OCI-LY7 (cell line): ENCODE measurements at regions not wholly inside any gene's neighbourhood (a gene's known extent, or its start where the extent isn't known, plus 50 kb on each side); places are given as distances from the start of the nearest gene placed in this dataset.

Experiments
- BruUV-seq: library from RNA; stranded (reverse); fragments of 400-500 nt; replicated peaks from 2 replicates; lab custom pipeline; 2021; lab: Mats Ljungman, UMichigan
- CTCF ChIA-PET: fragments of 300-600 bp; sonication (Branson Sonifier 250); formaldehyde crosslinking; loops from one replicate; lab custom pipeline; 2022; ENCODE audit warnings: antibody characterized with exemption; ENCODE audit not compliant: unreplicated experiment; lab: Charles Lee
- POLR2A ChIA-PET: fragments of 300-600 bp; sonication (Branson Sonifier 250); formaldehyde crosslinking; loops from one replicate; lab custom pipeline; 2022; ENCODE audit warnings: antibody characterized with exemption; lab: Charles Lee
- DNase-seq: peaks from one replicate; pipeline ENCODE4 v3.0.0-alpha.2; 2015; ENCODE audit warnings: low spot score
- H2AFZ ChIP-seq: fragments of 200-600 bp; sonication (generic), shearing (Covaris generic); 2 replicates; pipeline ENCODE4 v1.6.1; 2014; ENCODE audit warnings: mild to moderate bottlenecking, antibody characterized with exemption, low read length, moderate library complexity
- H3K27ac ChIP-seq: fragments of 200-600 bp; sonication (generic); 2 replicates; pipeline ENCODE4 v1.5.1; 2014; ENCODE audit warnings: mixed run types, low read depth, mild to moderate bottlenecking, moderate library complexity, low read length, inconsistent platforms; ENCODE audit not compliant: poor library complexity, severe bottlenecking
- H3K36me3 ChIP-seq: fragments of 200-600 bp; sonication (generic); 2 replicates; pipeline ENCODE4 v1.6.1; 2014; ENCODE audit warnings: mild to moderate bottlenecking, antibody characterized with exemption, low read length, moderate library complexity, mixed read lengths; ENCODE audit not compliant: insufficient read depth
- H3K4me1 ChIP-seq: fragments of 200-600 bp; sonication (generic); 2 replicates; pipeline ENCODE4 v1.5.1; 2014; ENCODE audit warnings: mild to moderate bottlenecking, low read length; ENCODE audit not compliant: insufficient read depth, poor library complexity, severe bottlenecking
- H3K4me2 ChIP-seq: fragments of 200-600 bp; sonication (generic); 2 replicates; pipeline ENCODE4 v1.6.1; 2014; ENCODE audit warnings: mild to moderate bottlenecking, low read length
- H3K4me3 ChIP-seq: fragments of 200-600 bp; sonication (generic); 2 replicates; pipeline ENCODE4 v1.5.1; 2014; ENCODE audit warnings: mild to moderate bottlenecking, low read depth, low read length; ENCODE audit not compliant: poor library complexity, severe bottlenecking
- H3K79me2 ChIP-seq: fragments of 200-600 bp; sonication (generic); 2 replicates; pipeline ENCODE4 v1.6.1; 2016; ENCODE audit warnings: low read depth, mild to moderate bottlenecking, low read length, moderate library complexity, mixed read lengths; ENCODE audit not compliant: insufficient read depth
- H3K9me2 ChIP-seq: fragments of 200-600 bp; sonication (generic); 2 replicates; pipeline ENCODE4 v1.6.1; 2016; ENCODE audit warnings: mild to moderate bottlenecking, low read length, mixed read lengths; ENCODE audit not compliant: insufficient read depth
- H3K9me3 ChIP-seq: fragments of 200-600 bp; sonication (generic); 2 replicates; pipeline ENCODE4 v1.6.1; 2014; ENCODE audit warnings: mild to moderate bottlenecking, mixed run types, low read length, mixed read lengths
- H4K20me1 ChIP-seq: fragments of 200-600 bp; sonication (generic); 2 replicates; pipeline ENCODE4 v1.6.1; 2014; ENCODE audit warnings: mild to moderate bottlenecking, antibody characterized with exemption, low read length, moderate library complexity, mixed read lengths; ENCODE audit not compliant: insufficient read depth
- CTCF ChIP-seq: fragments of 200-600 bp; sonication (generic); conservative IDR thresholded peaks from 2 replicates; pipeline ENCODE4 v1.5.1; 2014; ENCODE audit warnings: mild to moderate bottlenecking, antibody characterized with exemption, low read length, moderate library complexity, mixed read lengths
- EZH2phosphoT487 ChIP-seq: fragments of 200-600 bp; sonication (generic); IDR thresholded peaks from 2 replicates; pipeline ENCODE4 v1.6.1; 2018; ENCODE audit warnings: low read depth, borderline replicate concordance, mild to moderate bottlenecking, mixed run types, antibody characterized with exemption, low read length, moderate library complexity, mixed read lengths
- intact Hi-C: fragments of 100-400 bp; cut with micrococcal nuclease; formaldehyde crosslinking; loops from one replicate; pipeline ENCODE4 v1.10.0; 2022; ENCODE audit not compliant: unreplicated experiment

DNA sequence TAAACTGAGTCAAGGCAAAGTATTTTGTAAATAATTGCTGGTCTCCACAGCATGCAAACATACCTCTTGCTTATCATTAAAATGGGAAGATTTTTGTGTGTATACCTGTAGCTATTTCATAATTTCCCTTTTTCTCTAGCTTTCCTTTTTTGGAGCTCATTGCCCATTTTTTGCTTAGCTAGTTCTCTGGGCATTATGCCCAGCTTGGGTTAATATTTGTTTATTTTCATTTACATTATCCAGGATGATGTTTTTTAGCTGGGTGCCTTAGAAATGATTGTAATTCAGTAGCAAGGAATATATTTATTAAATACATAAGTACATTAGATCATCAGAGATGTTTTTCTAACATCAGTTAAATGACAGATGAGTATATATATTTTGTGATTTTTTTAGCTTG, 1271.7 kb upstream of the GBE1 start:
- intact Hi-C loops: no loop called here
- TF ChIP-seq EZH2phosphoT487 (no peak), CTCF (no peak)
- no TSS peak for BruUV-seq
- no peaks in the 10 kb centered on the region for H3K79me2 ChIP-seq
- H3K36me3 ChIP-seq: no peaks in the 10 kb centered on the region
- H4K20me1 ChIP-seq: no peaks in the 10 kb centered on the region
- ChIA-PET CTCF (no interaction called here), POLR2A (interaction anchor here (0.6 to 1.3 kb wide), 2 partner anchors 12 to 31 kb away, joined by 4 read pairs; no protein-coding TSS in a partner anchor)
- no peak overlapping the region for H3K4me2 ChIP-seq
- H3K4me3 ChIP-seq: no peak overlapping the region
- no peak for DNase-seq
- H3K9me3 ChIP-seq: no peaks in the 10 kb centered on the region
- peak overlapping the region; percentile 53; the same call in 1 of the 2 replicates for H2AFZ ChIP-seq
- peaks cover 6% of the 10 kb centered on the region for H3K4me1 ChIP-seq
- no peak overlapping the region for H3K27ac ChIP-seq
- H3K9me2 ChIP-seq: no peaks in the 10 kb centered on the region

GRCh38 chr3:83023086-83023485, 1261.6 kb upstream of the GBE1 start:
- TF ChIP-seq CTCF (no peak), EZH2phosphoT487 (no peak)
- BruUV-seq: no TSS peak
- H3K4me2 ChIP-seq: no peak overlapping the region
- H3K36me3 ChIP-seq: no peaks in the 10 kb centered on the region
- H3K4me3 ChIP-seq: no peak overlapping the region
- no peak for DNase-seq
- intact Hi-C loops: no loop called here
- no peak overlapping the region for H3K27ac ChIP-seq
- ChIA-PET POLR2A (no interaction called here), CTCF (no interaction called here)
- H3K9me2 ChIP-seq: no peaks in the 10 kb centered on the region; the same call in 1 of the 2 replicates
- H3K4me1 ChIP-seq: no peaks in the 10 kb centered on the region
- H4K20me1 ChIP-seq: no peaks in the 10 kb centered on the region
- no peaks in the 10 kb centered on the region for H3K79me2 ChIP-seq
- H2AFZ ChIP-seq: no peak overlapping the region; the same call in 1 of the 2 replicates
- H3K9me3 ChIP-seq: 0 out of 2 replicates have a peak, but pooled peaks cover 3% of the 10 kb centered on the region

DNA sequence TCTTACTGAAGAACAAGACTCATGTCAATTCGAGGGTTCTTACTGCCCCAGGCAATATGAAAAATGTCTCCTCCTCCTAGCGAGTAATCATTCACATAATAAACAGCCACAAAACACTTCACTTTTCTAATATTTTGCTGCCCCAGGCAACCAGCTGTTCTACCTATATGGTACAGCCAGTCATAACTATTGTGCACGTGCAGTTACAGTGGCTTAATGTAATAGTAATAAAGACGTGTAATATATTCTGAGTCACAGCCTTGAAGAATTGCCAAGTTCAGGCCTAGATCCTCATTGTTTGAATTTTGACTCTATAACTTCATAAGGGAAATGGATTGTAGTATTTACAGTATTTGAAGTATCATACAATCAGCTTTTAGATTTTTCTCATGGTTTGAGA, 1250.0 kb upstream of the GBE1 start:
- intact Hi-C loops: no loop called here
- no peaks in the 10 kb centered on the region for H3K79me2 ChIP-seq
- no peaks in the 10 kb centered on the region for H3K9me2 ChIP-seq
- BruUV-seq: no TSS peak
- no peak overlapping the region for H3K27ac ChIP-seq
- TF ChIP-seq CTCF: no peak
- no peak for TF ChIP-seq EZH2phosphoT487
- no peak for DNase-seq
- no peak overlapping the region for H3K4me2 ChIP-seq
- no peaks in the 10 kb centered on the region for H4K20me1 ChIP-seq
- H2AFZ ChIP-seq: peak overlapping the region; percentile 81; the same call in 1 of the 2 replicates
- H3K4me3 ChIP-seq: no peak overlapping the region
- H3K9me3 ChIP-seq: peaks cover 10% of the 10 kb centered on the region; the same call in 1 of the 2 replicates
- CTCF ChIA-PET: no interaction called here
- H3K36me3 ChIP-seq: 0 out of 2 replicates have a peak, but pooled peaks cover 5% of the 10 kb centered on the region
- POLR2A ChIA-PET: interaction anchor here (0.6 kb wide), 1 partner anchor 310 kb away, joined by 3 read pairs; no protein-coding TSS in a partner anchor
- no peaks in the 10 kb centered on the region for H3K4me1 ChIP-seq
